CD14-positive monocyte (primary cell): ENCODE measurements at regions not wholly inside any gene's neighbourhood (a gene's known extent, or its start where the extent isn't known, plus 50 kb on each side); places are given as distances from the start of the nearest gene placed in this dataset.

Source experiments
- DNase-seq, 3 donors: peaks; one replicate each; pipeline ENCODE4 v3.0.0-alpha.2; 2011 to 2022
- H2AFZ ChIP-seq: 2 replicates; pipeline ENCODE4 v1.6.0; 2012; ENCODE audit warnings: mild to moderate bottlenecking, low read depth, low read length, inconsistent platforms; ENCODE audit not compliant: insufficient read depth, poor library complexity, severe bottlenecking
- H3K27ac ChIP-seq, 2 donors: 1 replicate in 1 of 2; 2 replicates in 1 of 2; pipeline ENCODE4 v1.5.1; 2012 to 2013; ENCODE audit warnings: low read length in 2 of 2, control low read depth in 1 of 2, inconsistent platforms in 1 of 2, low read depth in 1 of 2, mild to moderate bottlenecking in 1 of 2
- H3K27me3 ChIP-seq, 2 donors: one replicate each; pipeline versions ENCODE4 v1.6.0 to v1.6.1; 2011 to 2013; ENCODE audit warnings: low read length in 2 of 2; ENCODE audit not compliant: control insufficient read depth in 2 of 2, insufficient read depth in 2 of 2
- H3K36me3 ChIP-seq, 2 donors: replicated peaks in 1 of 2; 1 replicate in 1 of 2; 2 replicates in 1 of 2; pipeline versions ENCODE4 v1.5.1 to v1.6.1; 2012 to 2013; ENCODE audit warnings: low read length in 2 of 2, control low read depth in 1 of 2, inconsistent platforms in 1 of 2, mild to moderate bottlenecking in 1 of 2; ENCODE audit not compliant: insufficient read depth in 2 of 2, control insufficient read depth in 1 of 2
- H3K4me1 ChIP-seq, 2 donors: 1 replicate in 1 of 2; 2 replicates in 1 of 2; pipeline versions ENCODE4 v1.5.1 to v1.6.1; 2012 to 2013; ENCODE audit warnings: low read length in 2 of 2, control low read depth in 1 of 2, inconsistent platforms in 1 of 2, mild to moderate bottlenecking in 1 of 2, moderate library complexity in 1 of 2; ENCODE audit not compliant: insufficient read depth in 2 of 2, control insufficient read depth in 1 of 2
- H3K4me2 ChIP-seq: replicated peaks from 2 replicates; pipeline ENCODE3; 2012; ENCODE audit warnings: low read length, moderate library complexity, mild to moderate bottlenecking; ENCODE audit not compliant: poor library complexity, severe bottlenecking; ENCODE audit errors: extremely low read depth
- H3K4me3 ChIP-seq, 3 experiments: fragments of 200-600 bp in 1 of 3; sonication (generic) in 1 of 3; replicated peaks in 1 of 3; 1 replicate in 2 of 3; 2 replicates in 1 of 3; pipeline ENCODE4 v1.5.1; 2011 to 2013; ENCODE audit warnings: low read length in 3 of 3, mild to moderate bottlenecking in 3 of 3, control low read depth in 2 of 3, low read depth in 2 of 3, inconsistent platforms in 1 of 3, moderate library complexity in 1 of 3
- H3K79me2 ChIP-seq: 2 replicates; pipeline ENCODE4 v1.6.0; 2012; ENCODE audit warnings: mild to moderate bottlenecking, control low read depth, inconsistent platforms, low read length, moderate library complexity; ENCODE audit not compliant: insufficient read depth
- H3K9ac ChIP-seq: 2 replicates; pipeline ENCODE4 v1.6.0; 2017; ENCODE audit warnings: low read length, mild to moderate bottlenecking; ENCODE audit not compliant: insufficient read depth, poor library complexity, severe bottlenecking
- H3K9me3 ChIP-seq, 2 donors: replicated peaks in 1 of 2; 1 replicate in 1 of 2; 2 replicates in 1 of 2; pipeline versions ENCODE4 v1.5.1 to v1.6.1; 2012 to 2013; ENCODE audit warnings: low read length in 2 of 2, control low read depth in 1 of 2; ENCODE audit not compliant: control insufficient read depth in 1 of 2, insufficient read depth in 1 of 2
- H4K20me1 ChIP-seq: 2 replicates; pipeline ENCODE4 v1.6.0; 2012; ENCODE audit warnings: mild to moderate bottlenecking, low read length, control low read depth, moderate library complexity; ENCODE audit not compliant: insufficient read depth
- H3K27ac Mint-ChIP-seq, 7 donors: one replicate each; pipeline ENCODE4 v1.8.0; 2020; ENCODE audit warnings: mild to moderate bottlenecking in 7 of 7, mixed read lengths in 7 of 7, moderate library complexity in 6 of 7, inconsistent platforms in 2 of 7
- H3K27me3 Mint-ChIP-seq, 3 donors: one replicate each; pipeline ENCODE4 v1.8.0; 2021 to 2022; ENCODE audit warnings: low read depth in 3 of 3, mild to moderate bottlenecking in 3 of 3, mixed read lengths in 3 of 3, moderate library complexity in 3 of 3, inconsistent platforms in 1 of 3
- H3K36me3 Mint-ChIP-seq, 2 donors: one replicate each; pipeline ENCODE4 v1.8.0; 2020; ENCODE audit warnings: mixed read lengths in 2 of 2, inconsistent platforms in 1 of 2, mild to moderate bottlenecking in 1 of 2
- H3K4me1 Mint-ChIP-seq: one replicate; pipeline ENCODE4 v1.8.0; 2020; ENCODE audit warnings: mild to moderate bottlenecking, mixed read lengths
- H3K4me3 Mint-ChIP-seq, 2 donors: one replicate each; pipeline ENCODE4 v1.8.0; 2020; ENCODE audit warnings: mild to moderate bottlenecking in 2 of 2, mixed read lengths in 2 of 2, moderate library complexity in 1 of 2
- H3K9me3 Mint-ChIP-seq, 7 donors: one replicate each; pipeline ENCODE4 v1.8.0; 2020 to 2022; ENCODE audit warnings: mixed read lengths in 7 of 7, mild to moderate bottlenecking in 6 of 7, moderate library complexity in 6 of 7, inconsistent platforms in 2 of 7
- CTCF ChIP-seq: fragments of 200-600 bp; IDR thresholded peaks from one replicate; pipeline ENCODE4 v1.8.0; 2022; ENCODE audit warnings: antibody characterized with exemption, mild to moderate bottlenecking
- WGBS: methylation state at CpG from one replicate; pipeline ENCODE4 v1.1.5; 2013; ENCODE audit warnings: missing lambda C conversion rate; ENCODE audit not compliant: insufficient coverage; 5-methylcytosine and 5-hydroxymethylcytosine counted together
- intact Hi-C, 2 donors: fragments of 100-400 bp; cut with micrococcal nuclease; formaldehyde crosslinking; loops; one replicate each; pipeline versions ENCODE4 v1.15.0 to v1.15.1; 2023

DNA sequence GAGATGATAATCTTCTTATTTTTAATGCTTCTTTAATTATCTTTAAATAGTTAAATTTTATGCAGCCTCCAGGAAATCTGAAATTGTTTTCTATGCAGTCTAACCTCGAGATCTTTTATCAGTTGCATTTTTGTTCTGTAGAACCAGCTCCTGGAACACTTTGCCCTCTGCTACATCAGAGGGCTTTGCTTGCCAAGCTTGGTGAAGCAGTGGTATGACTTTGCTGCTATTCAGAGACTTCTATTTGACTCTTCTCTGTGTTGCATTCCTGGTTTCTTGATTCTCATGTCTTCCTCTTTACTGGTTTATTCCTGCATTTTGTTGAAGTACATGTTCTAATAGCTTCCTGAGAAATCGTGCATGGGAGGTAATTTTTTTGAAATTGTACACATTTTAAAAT, 163.7 kb upstream of the TMEM229A start:
- Mint-ChIP-seq H3K27ac (no peak overlapping the region), H3K4me3 (no peak overlapping the region), H3K27me3 (peaks cover 0 to 3% (median 1%) of the 10 kb centered on the region in 3 donors), H3K9me3 (peaks cover 0 to 3% (median 0%) of the 10 kb centered on the region in 7 donors), H3K36me3 (no peaks in the 10 kb centered on the region), H3K4me1 (no peaks in the 10 kb centered on the region)
- peaks cover 0 to 3% of the 10 kb centered on the region in 2 donors for H3K9me3 ChIP-seq
- WGBS, result 40% methylated on average over 1 of the region's 2 CpGs
- DNase-seq, result no peak
- no peak overlapping the region for H3K4me3 ChIP-seq
- H3K36me3 ChIP-seq, result no peaks in the 10 kb centered on the region
- intact Hi-C loops, result no loop called here
- no peak for TF ChIP-seq CTCF
- H3K27ac ChIP-seq, result no peak overlapping the region
- H2AFZ ChIP-seq, result no peak overlapping the region
- no peaks in the 10 kb centered on the region for H3K79me2 ChIP-seq
- no peak overlapping the region for H3K4me2 ChIP-seq
- no peaks in the 10 kb centered on the region for H3K27me3 ChIP-seq
- H3K4me1 ChIP-seq, result no peaks in the 10 kb centered on the region
- H3K9ac ChIP-seq, result no peak overlapping the region
- no peaks in the 10 kb centered on the region for H4K20me1 ChIP-seq

- Mint-ChIP-seq H3K9me3 (peaks cover 0 to 3% (median 0%) of the 10 kb centered on the region in 7 donors), H3K27ac (no peak overlapping the region), H3K27me3 (peaks cover 0 to 3% (median 2%) of the 10 kb centered on the region in 3 donors), H3K36me3 (no peaks in the 10 kb centered on the region), H3K4me3 (no peak overlapping the region), H3K4me1 (no peaks in the 10 kb centered on the region)
- no peak overlapping the region for H3K4me3 ChIP-seq
- no peak for TF ChIP-seq CTCF
- H3K27me3 ChIP-seq, result no peaks in the 10 kb centered on the region
- H3K27ac ChIP-seq, result no peak overlapping the region
- H3K79me2 ChIP-seq, result no peaks in the 10 kb centered on the region
- no peak for DNase-seq
- H3K4me2 ChIP-seq, result no peak overlapping the region
- H3K4me1 ChIP-seq, result no peaks in the 10 kb centered on the region
- peaks cover 0 to 3% of the 10 kb centered on the region in 2 donors for H3K9me3 ChIP-seq
- H3K36me3 ChIP-seq, result no peaks in the 10 kb centered on the region
- H2AFZ ChIP-seq, result no peak overlapping the region
- intact Hi-C loops, result no loop called here
- H4K20me1 ChIP-seq, result no peaks in the 10 kb centered on the region
- no peak overlapping the region for H3K9ac ChIP-seq
Observed at GRCh38 chr7:124192885-124193284, 160.0 kb upstream of the TMEM229A start.
